ES-I3 (cell line): ENCODE measurements at regions not wholly inside any gene's neighbourhood (a gene's known extent, or its start where the extent isn't known, plus 50 kb on each side); places are given as distances from the start of the nearest gene placed in this dataset.

Experiments
- H3K36me3 ChIP-seq: 2 replicates; pipeline ENCODE4 v1.6.1; 2013; ENCODE audit warnings: mild to moderate bottlenecking, low read length, control low read depth, moderate library complexity; ENCODE audit not compliant: insufficient read depth
- H3K4me1 ChIP-seq: 2 replicates; pipeline ENCODE4 v1.6.1; 2013; ENCODE audit warnings: mild to moderate bottlenecking, control low read depth, low read length; ENCODE audit not compliant: insufficient read depth
- H3K9ac ChIP-seq: 2 replicates; pipeline ENCODE4 v1.6.1; 2013; ENCODE audit warnings: low read depth, mild to moderate bottlenecking, low read length, moderate library complexity
- H3K9me3 ChIP-seq: 2 replicates; pipeline ENCODE4 v1.6.1; 2013; ENCODE audit warnings: mild to moderate bottlenecking, low read length, moderate library complexity; ENCODE audit not compliant: control insufficient read depth, insufficient read depth

GRCh38 chr20:39109933-39110818 lies 148.0 kb downstream of the DHX35 start:
- H3K9ac ChIP-seq = no peak overlapping the region; the same call in 1 of the 2 replicates
- H3K4me1 ChIP-seq = peaks cover 14% of the 10 kb centered on the region
- no peaks in the 10 kb centered on the region for H3K36me3 ChIP-seq
- H3K9me3 ChIP-seq = no peaks in the 10 kb centered on the region

- Histone ChIP-seq H3K4me1 (peaks cover 14% of the 10 kb centered on the region), H3K36me3 (no peaks in the 10 kb centered on the region), H3K9me3 (0 out of 2 replicates have a peak, but pooled peaks cover 4% of the 10 kb centered on the region), H3K9ac (no peak overlapping the region)
Observed at GRCh38 chr20:39108746-39109145, 146.6 kb downstream of the DHX35 start.

- Histone ChIP-seq H3K4me1 (peaks cover 14% of the 10 kb centered on the region), H3K9ac (no peak overlapping the region), H3K9me3 (0 out of 2 replicates have a peak, but pooled peaks cover 5% of the 10 kb centered on the region), H3K36me3 (no peaks in the 10 kb centered on the region)
Observed at GRCh38 chr20:39107741-39108140, 145.6 kb downstream of the DHX35 start.

GRCh38 chr20:39106791-39107190 lies 144.6 kb downstream of the DHX35 start:
- H3K36me3 ChIP-seq = no peaks in the 10 kb centered on the region
- no peak overlapping the region for H3K9ac ChIP-seq
- 0 out of 2 replicates have a peak, but pooled peaks cover 5% of the 10 kb centered on the region for H3K9me3 ChIP-seq
- peaks cover 14% of the 10 kb centered on the region for H3K4me1 ChIP-seq

GRCh38 chr20:39105551-39105950 lies 143.4 kb downstream of the DHX35 start:
- Histone ChIP-seq H3K4me1 (peaks cover 14% of the 10 kb centered on the region), H3K9me3 (0 out of 2 replicates have a peak, but pooled peaks cover 5% of the 10 kb centered on the region), H3K36me3 (no peaks in the 10 kb centered on the region), H3K9ac (no peak overlapping the region)

GRCh38 chr20:39103732-39104131 lies 141.6 kb downstream of the DHX35 start:
- H3K36me3 ChIP-seq = no peaks in the 10 kb centered on the region

GRCh38 chr20:39103305-39103704 lies 141.2 kb downstream of the DHX35 start:
- H3K9me3 ChIP-seq = 0 out of 2 replicates have a peak, but pooled peaks cover 5% of the 10 kb centered on the region
- H3K9ac ChIP-seq = no peak overlapping the region
- peaks cover under 1% of the 10 kb centered on the region; the same call in 1 of the 2 replicates for H3K4me1 ChIP-seq
- H3K36me3 ChIP-seq = no peaks in the 10 kb centered on the region

More at GRCh38 chr20:39103732-39104131, 141.6 kb downstream of the DHX35 start:
- Histone ChIP-seq H3K9me3 (0 out of 2 replicates have a peak, but pooled peaks cover 5% of the 10 kb centered on the region), H3K4me1 (peaks cover 5% of the 10 kb centered on the region), H3K9ac (no peak overlapping the region)

GRCh38 chr20:39101895-39102294 lies 139.8 kb downstream of the DHX35 start:
- H3K9me3 ChIP-seq = 0 out of 2 replicates have a peak, but pooled peaks cover 5% of the 10 kb centered on the region
- H3K4me1 ChIP-seq = no peaks in the 10 kb centered on the region
- no peaks in the 10 kb centered on the region for H3K36me3 ChIP-seq
- no peak overlapping the region for H3K9ac ChIP-seq

- Histone ChIP-seq H3K36me3 (no peaks in the 10 kb centered on the region), H3K9me3 (0 out of 2 replicates have a peak, but pooled peaks cover 5% of the 10 kb centered on the region), H3K9ac (no peak overlapping the region), H3K4me1 (no peaks in the 10 kb centered on the region)
Observed at GRCh38 chr20:39100691-39101090, 138.5 kb downstream of the DHX35 start.

GRCh38 chr20:39097889-39098288 lies 135.7 kb downstream of the DHX35 start:
- Histone ChIP-seq H3K4me1 (no peaks in the 10 kb centered on the region), H3K9ac (no peak overlapping the region), H3K9me3 (no peaks in the 10 kb centered on the region), H3K36me3 (no peaks in the 10 kb centered on the region)

GRCh38 chr20:39095870-39096269 lies 133.7 kb downstream of the DHX35 start:
- H3K36me3 ChIP-seq = no peaks in the 10 kb centered on the region
- no peaks in the 10 kb centered on the region for H3K9me3 ChIP-seq
- H3K9ac ChIP-seq = no peak overlapping the region
- no peaks in the 10 kb centered on the region for H3K4me1 ChIP-seq

- Histone ChIP-seq H3K36me3 (no peaks in the 10 kb centered on the region), H3K4me1 (no peaks in the 10 kb centered on the region), H3K9me3 (no peaks in the 10 kb centered on the region), H3K9ac (no peak overlapping the region)
Observed at GRCh38 chr20:39094391-39094790, 132.2 kb downstream of the DHX35 start.

- Histone ChIP-seq H3K9ac (no peak overlapping the region), H3K4me1 (no peaks in the 10 kb centered on the region), H3K36me3 (no peaks in the 10 kb centered on the region), H3K9me3 (no peaks in the 10 kb centered on the region)
Observed at GRCh38 chr20:39092733-39093410, 130.7 kb downstream of the DHX35 start.

- H3K9ac ChIP-seq = no peak overlapping the region
- H3K36me3 ChIP-seq = no peaks in the 10 kb centered on the region
- no peaks in the 10 kb centered on the region for H3K4me1 ChIP-seq
- no peaks in the 10 kb centered on the region for H3K9me3 ChIP-seq
Observed at GRCh38 chr20:39090906-39091305, 128.8 kb downstream of the DHX35 start.
